ENCODE measurements at regions not wholly inside any gene's neighbourhood (a gene's known extent, or its start where the extent isn't known, plus 50 kb on each side); places are given as distances from the start of the nearest gene placed in this dataset.

GRCh38 chr18:62655520-62656219, 59.7 kb upstream of the PHLPP1 start:
- POLR2A ChIA-PET: no interaction called here

GRCh38 chr18:62658028-62658427, 57.3 kb upstream of the PHLPP1 start:
- ChIA-PET CTCF (interaction anchor here (2.1 kb wide), 1 partner anchor 57 kb away, joined by 5 read pairs; the partner anchor contains the start of gene PHLPP1), POLR2A (no interaction called here)
- DNase-seq (ENCODE audit: extremely low spot score): no peak
- TF ChIP-seq, protein P1, sequence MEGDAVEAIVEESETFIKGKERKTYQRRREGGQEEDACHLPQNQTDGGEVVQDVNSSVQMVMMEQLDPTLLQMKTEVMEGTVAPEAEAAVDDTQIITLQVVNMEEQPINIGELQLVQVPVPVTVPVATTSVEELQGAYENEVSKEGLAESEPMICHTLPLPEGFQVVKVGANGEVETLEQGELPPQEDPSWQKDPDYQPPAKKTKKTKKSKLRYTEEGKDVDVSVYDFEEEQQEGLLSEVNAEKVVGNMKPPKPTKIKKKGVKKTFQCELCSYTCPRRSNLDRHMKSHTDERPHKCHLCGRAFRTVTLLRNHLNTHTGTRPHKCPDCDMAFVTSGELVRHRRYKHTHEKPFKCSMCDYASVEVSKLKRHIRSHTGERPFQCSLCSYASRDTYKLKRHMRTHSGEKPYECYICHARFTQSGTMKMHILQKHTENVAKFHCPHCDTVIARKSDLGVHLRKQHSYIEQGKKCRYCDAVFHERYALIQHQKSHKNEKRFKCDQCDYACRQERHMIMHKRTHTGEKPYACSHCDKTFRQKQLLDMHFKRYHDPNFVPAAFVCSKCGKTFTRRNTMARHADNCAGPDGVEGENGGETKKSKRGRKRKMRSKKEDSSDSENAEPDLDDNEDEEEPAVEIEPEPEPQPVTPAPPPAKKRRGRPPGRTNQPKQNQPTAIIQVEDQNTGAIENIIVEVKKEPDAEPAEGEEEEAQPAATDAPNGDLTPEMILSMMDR (IDR thresholded peaks at IDR 0.05; ENCODE audit: control extremely low read depth, extremely low read depth, low read depth, missing control alignments): no peak

More at GRCh38 chr18:62655520-62656219, 59.7 kb upstream of the PHLPP1 start:
- TF ChIP-seq, protein P1 (IDR thresholded peaks at IDR 0.05; ENCODE audit: control extremely low read depth, extremely low read depth, low read depth, missing control alignments): no peak
- DNase-seq (ENCODE audit: extremely low spot score): no peak
- CTCF ChIA-PET: interaction anchor here (0.9 to 1.2 kb wide), 2 partner anchors 13 to 71 kb away, joined by 3 to 4 read pairs; no protein-coding TSS in a partner anchor

DNA sequence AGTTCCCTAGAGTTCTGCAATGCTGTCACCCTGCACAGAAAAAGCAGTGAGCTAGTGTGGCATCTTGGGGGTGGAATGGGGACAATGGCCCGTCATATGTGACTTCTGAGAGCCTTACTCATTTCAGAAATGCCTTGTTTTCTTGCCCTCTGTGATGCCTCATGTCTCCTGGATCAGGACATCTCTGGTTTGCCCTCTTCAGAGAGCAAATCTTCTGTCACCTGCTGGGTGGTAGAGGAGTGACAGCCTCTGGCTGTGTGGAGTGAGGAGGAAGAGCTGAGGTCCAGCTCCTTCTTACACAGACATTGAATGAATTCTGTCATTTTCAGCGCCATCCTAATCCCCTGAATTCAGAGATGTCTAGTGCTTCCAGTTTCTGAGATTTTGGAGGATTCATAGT, 55.6 kb upstream of the PHLPP1 start:
- TF ChIP-seq, protein P1 (IDR thresholded peaks at IDR 0.05; ENCODE audit: control extremely low read depth, extremely low read depth, low read depth, missing control alignments): no peak
- DNase-seq (ENCODE audit: extremely low spot score): no peak
- ChIA-PET CTCF (interaction anchor here (1.4 kb wide), 1 partner anchor 25 kb away, joined by 4 read pairs; no protein-coding TSS in a partner anchor), POLR2A (no interaction called here)

GRCh38 chr18:62660691-62661090, 54.6 kb upstream of the PHLPP1 start:
- TF ChIP-seq, protein P1 (IDR thresholded peaks at IDR 0.05; ENCODE audit: control extremely low read depth, extremely low read depth, low read depth, missing control alignments): no peak
- ChIA-PET POLR2A (no interaction called here), CTCF (interaction anchor here (1.4 to 1.9 kb wide), 3 partner anchors 9 to 26 kb away, joined by 4 to 5 read pairs (median 4); no protein-coding TSS in a partner anchor)
- no peak for DNase-seq (ENCODE audit: extremely low spot score)

DNA sequence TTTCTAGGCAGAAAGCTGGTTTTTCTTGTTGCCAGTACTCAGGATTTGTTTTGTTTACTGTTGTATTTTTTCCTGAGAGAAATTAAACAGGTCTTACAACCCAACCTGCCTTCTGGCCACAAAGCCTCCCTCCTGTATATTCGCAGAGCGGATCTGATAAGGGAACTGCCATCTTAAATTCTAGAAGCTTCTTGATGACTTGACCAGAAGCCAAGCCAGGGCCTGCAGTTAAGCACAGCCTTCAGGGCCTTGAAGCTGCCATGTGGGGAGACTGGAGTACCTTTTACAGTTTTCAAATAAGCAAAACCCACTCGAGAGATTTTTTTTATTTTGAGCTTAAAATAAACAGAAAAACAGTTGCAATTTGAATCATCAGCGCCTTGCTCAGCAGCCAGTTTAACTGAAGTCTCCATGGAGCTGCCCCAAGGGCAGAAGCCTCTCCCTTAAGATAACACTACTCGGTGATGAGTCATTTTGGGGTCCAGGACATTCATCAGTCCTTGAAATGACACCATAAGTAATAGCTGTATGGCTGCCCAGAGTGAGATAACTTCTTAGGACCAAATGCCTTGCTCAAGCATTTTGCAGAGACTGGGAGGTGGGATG, 51.5 kb upstream of the PHLPP1 start:
- peak; percentile 60 for DNase-seq (ENCODE audit: extremely low spot score)
- ChIA-PET POLR2A (no interaction called here), CTCF (interaction anchor here (0.8 to 1.7 kb wide), 6 partner anchors 12 to 319 kb away, joined by 3 to 6 read pairs (median 4); partner anchors contain the start of gene PHLPP1)
- TF ChIP-seq, protein P1 (IDR thresholded peaks at IDR 0.05; ENCODE audit: control extremely low read depth, extremely low read depth, low read depth, missing control alignments): no peak

DNA sequence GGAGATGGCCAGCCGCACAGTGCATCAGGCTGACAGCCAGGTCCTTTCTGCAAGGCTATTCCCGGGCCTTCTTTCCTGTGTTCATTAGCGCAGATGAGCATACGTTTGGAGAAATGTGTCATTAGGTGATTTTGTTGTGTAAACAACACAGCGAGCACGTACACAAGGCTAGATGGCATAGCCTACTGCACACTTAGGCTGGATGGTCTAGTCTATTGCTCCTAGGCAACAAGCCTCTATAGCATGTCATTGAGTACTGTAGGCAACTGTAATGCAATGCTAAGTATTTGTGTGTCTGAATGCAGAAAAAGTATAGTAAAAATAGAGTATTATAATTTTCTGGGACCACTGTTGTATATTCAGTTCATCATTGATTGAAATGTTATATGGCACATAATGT, 50.9 kb upstream of the PHLPP1 start:
- CTCF ChIA-PET: interaction anchor here (0.8 to 1.7 kb wide), 5 partner anchors 26 to 318 kb away, joined by 3 to 6 read pairs (median 3); partner anchors contain the start of gene PHLPP1
- TF ChIP-seq, protein P1 (IDR thresholded peaks at IDR 0.05; ENCODE audit: control extremely low read depth, extremely low read depth, low read depth, missing control alignments): no peak
- POLR2A ChIA-PET: no interaction called here
- no peak for DNase-seq (ENCODE audit: extremely low spot score)

Data from GM10248 (cell line).